CD14-positive monocyte (primary cell): ENCODE measurements at regions not wholly inside any gene's neighbourhood (a gene's known extent, or its start where the extent isn't known, plus 50 kb on each side); places are given as distances from the start of the nearest gene placed in this dataset.

Source experiments
- DNase-seq, 3 donors: peaks; one replicate each; pipeline ENCODE4 v3.0.0-alpha.2; 2011 to 2022
- H2AFZ ChIP-seq: 2 replicates; pipeline ENCODE4 v1.6.0; 2012; ENCODE audit warnings: mild to moderate bottlenecking, low read depth, low read length, inconsistent platforms; ENCODE audit not compliant: insufficient read depth, poor library complexity, severe bottlenecking
- H3K27ac ChIP-seq, 2 donors: 1 replicate in 1 of 2; 2 replicates in 1 of 2; pipeline ENCODE4 v1.5.1; 2012 to 2013; ENCODE audit warnings: low read length in 2 of 2, control low read depth in 1 of 2, inconsistent platforms in 1 of 2, low read depth in 1 of 2, mild to moderate bottlenecking in 1 of 2
- H3K27me3 ChIP-seq, 2 donors: one replicate each; pipeline versions ENCODE4 v1.6.0 to v1.6.1; 2011 to 2013; ENCODE audit warnings: low read length in 2 of 2; ENCODE audit not compliant: control insufficient read depth in 2 of 2, insufficient read depth in 2 of 2
- H3K36me3 ChIP-seq, 2 donors: replicated peaks in 1 of 2; 1 replicate in 1 of 2; 2 replicates in 1 of 2; pipeline versions ENCODE4 v1.5.1 to v1.6.1; 2012 to 2013; ENCODE audit warnings: low read length in 2 of 2, control low read depth in 1 of 2, inconsistent platforms in 1 of 2, mild to moderate bottlenecking in 1 of 2; ENCODE audit not compliant: insufficient read depth in 2 of 2, control insufficient read depth in 1 of 2
- H3K4me1 ChIP-seq, 2 donors: 1 replicate in 1 of 2; 2 replicates in 1 of 2; pipeline versions ENCODE4 v1.5.1 to v1.6.1; 2012 to 2013; ENCODE audit warnings: low read length in 2 of 2, control low read depth in 1 of 2, inconsistent platforms in 1 of 2, mild to moderate bottlenecking in 1 of 2, moderate library complexity in 1 of 2; ENCODE audit not compliant: insufficient read depth in 2 of 2, control insufficient read depth in 1 of 2
- H3K4me2 ChIP-seq: replicated peaks from 2 replicates; pipeline ENCODE3; 2012; ENCODE audit warnings: low read length, moderate library complexity, mild to moderate bottlenecking; ENCODE audit not compliant: poor library complexity, severe bottlenecking; ENCODE audit errors: extremely low read depth
- H3K4me3 ChIP-seq, 3 experiments: fragments of 200-600 bp in 1 of 3; sonication (generic) in 1 of 3; replicated peaks in 1 of 3; 1 replicate in 2 of 3; 2 replicates in 1 of 3; pipeline ENCODE4 v1.5.1; 2011 to 2013; ENCODE audit warnings: low read length in 3 of 3, mild to moderate bottlenecking in 3 of 3, control low read depth in 2 of 3, low read depth in 2 of 3, inconsistent platforms in 1 of 3, moderate library complexity in 1 of 3
- H3K79me2 ChIP-seq: 2 replicates; pipeline ENCODE4 v1.6.0; 2012; ENCODE audit warnings: mild to moderate bottlenecking, control low read depth, inconsistent platforms, low read length, moderate library complexity; ENCODE audit not compliant: insufficient read depth
- H3K9ac ChIP-seq: 2 replicates; pipeline ENCODE4 v1.6.0; 2017; ENCODE audit warnings: low read length, mild to moderate bottlenecking; ENCODE audit not compliant: insufficient read depth, poor library complexity, severe bottlenecking
- H3K9me3 ChIP-seq, 2 donors: replicated peaks in 1 of 2; 1 replicate in 1 of 2; 2 replicates in 1 of 2; pipeline versions ENCODE4 v1.5.1 to v1.6.1; 2012 to 2013; ENCODE audit warnings: low read length in 2 of 2, control low read depth in 1 of 2; ENCODE audit not compliant: control insufficient read depth in 1 of 2, insufficient read depth in 1 of 2
- H4K20me1 ChIP-seq: 2 replicates; pipeline ENCODE4 v1.6.0; 2012; ENCODE audit warnings: mild to moderate bottlenecking, low read length, control low read depth, moderate library complexity; ENCODE audit not compliant: insufficient read depth
- H3K27ac Mint-ChIP-seq, 7 donors: one replicate each; pipeline ENCODE4 v1.8.0; 2020; ENCODE audit warnings: mild to moderate bottlenecking in 7 of 7, mixed read lengths in 7 of 7, moderate library complexity in 6 of 7, inconsistent platforms in 2 of 7
- H3K27me3 Mint-ChIP-seq, 3 donors: one replicate each; pipeline ENCODE4 v1.8.0; 2021 to 2022; ENCODE audit warnings: low read depth in 3 of 3, mild to moderate bottlenecking in 3 of 3, mixed read lengths in 3 of 3, moderate library complexity in 3 of 3, inconsistent platforms in 1 of 3
- H3K36me3 Mint-ChIP-seq, 2 donors: one replicate each; pipeline ENCODE4 v1.8.0; 2020; ENCODE audit warnings: mixed read lengths in 2 of 2, inconsistent platforms in 1 of 2, mild to moderate bottlenecking in 1 of 2
- H3K4me1 Mint-ChIP-seq: one replicate; pipeline ENCODE4 v1.8.0; 2020; ENCODE audit warnings: mild to moderate bottlenecking, mixed read lengths
- H3K4me3 Mint-ChIP-seq, 2 donors: one replicate each; pipeline ENCODE4 v1.8.0; 2020; ENCODE audit warnings: mild to moderate bottlenecking in 2 of 2, mixed read lengths in 2 of 2, moderate library complexity in 1 of 2
- H3K9me3 Mint-ChIP-seq, 7 donors: one replicate each; pipeline ENCODE4 v1.8.0; 2020 to 2022; ENCODE audit warnings: mixed read lengths in 7 of 7, mild to moderate bottlenecking in 6 of 7, moderate library complexity in 6 of 7, inconsistent platforms in 2 of 7
- whole genome bisulfite sequencing: methylation state at CpG from one replicate; pipeline ENCODE4 v1.1.5; 2013; ENCODE audit warnings: missing lambda C conversion rate; ENCODE audit not compliant: insufficient coverage; 5-methylcytosine and 5-hydroxymethylcytosine counted together
- intact Hi-C, 2 donors: fragments of 100-400 bp; cut with micrococcal nuclease; formaldehyde crosslinking; loops; one replicate each; pipeline versions ENCODE4 v1.15.0 to v1.15.1; 2023
- TF ChIP-seq, protein P1 (sequence below): fragments of 200-600 bp; IDR thresholded peaks from one replicate; pipeline ENCODE4 v1.8.0; 2022; ENCODE audit warnings: antibody characterized with exemption, mild to moderate bottlenecking

DNA sequence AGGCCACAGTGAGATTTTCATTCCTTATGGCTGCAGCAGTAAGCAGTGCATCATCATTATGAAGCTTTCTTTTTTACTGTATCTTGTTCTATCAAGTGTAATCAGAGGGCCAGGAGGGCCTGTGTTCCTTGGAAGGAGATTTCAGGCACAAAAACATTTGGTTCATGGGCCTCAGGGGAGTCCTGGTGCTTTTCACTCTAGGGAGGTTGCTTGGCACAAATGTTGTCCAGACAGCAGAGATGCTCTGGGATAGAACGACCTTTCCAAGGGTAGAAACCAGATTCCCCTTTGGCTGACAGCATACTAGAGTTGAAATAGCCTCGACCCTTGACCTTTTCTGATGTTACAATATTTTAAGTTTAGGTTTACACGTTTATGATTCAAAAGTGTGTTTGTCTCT lies 95.3 kb upstream of the CLSTN2 start:
- no peak overlapping the region for H3K27ac Mint-ChIP-seq
- H3K4me3 Mint-ChIP-seq = no peak overlapping the region
- TF ChIP-seq, protein P1, sequence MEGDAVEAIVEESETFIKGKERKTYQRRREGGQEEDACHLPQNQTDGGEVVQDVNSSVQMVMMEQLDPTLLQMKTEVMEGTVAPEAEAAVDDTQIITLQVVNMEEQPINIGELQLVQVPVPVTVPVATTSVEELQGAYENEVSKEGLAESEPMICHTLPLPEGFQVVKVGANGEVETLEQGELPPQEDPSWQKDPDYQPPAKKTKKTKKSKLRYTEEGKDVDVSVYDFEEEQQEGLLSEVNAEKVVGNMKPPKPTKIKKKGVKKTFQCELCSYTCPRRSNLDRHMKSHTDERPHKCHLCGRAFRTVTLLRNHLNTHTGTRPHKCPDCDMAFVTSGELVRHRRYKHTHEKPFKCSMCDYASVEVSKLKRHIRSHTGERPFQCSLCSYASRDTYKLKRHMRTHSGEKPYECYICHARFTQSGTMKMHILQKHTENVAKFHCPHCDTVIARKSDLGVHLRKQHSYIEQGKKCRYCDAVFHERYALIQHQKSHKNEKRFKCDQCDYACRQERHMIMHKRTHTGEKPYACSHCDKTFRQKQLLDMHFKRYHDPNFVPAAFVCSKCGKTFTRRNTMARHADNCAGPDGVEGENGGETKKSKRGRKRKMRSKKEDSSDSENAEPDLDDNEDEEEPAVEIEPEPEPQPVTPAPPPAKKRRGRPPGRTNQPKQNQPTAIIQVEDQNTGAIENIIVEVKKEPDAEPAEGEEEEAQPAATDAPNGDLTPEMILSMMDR = no peak
- Histone ChIP-seq H3K36me3 (no peaks in the 10 kb centered on the region), H4K20me1 (no peaks in the 10 kb centered on the region), H3K4me2 (no peak overlapping the region), H2AFZ (no peak overlapping the region), H3K4me3 (no peak overlapping the region), H3K4me1 (no peaks in the 10 kb centered on the region), H3K27ac (no peak overlapping the region), H3K9me3 (no peaks in the 10 kb centered on the region), H3K9ac (no peak overlapping the region), H3K27me3 (no peaks in the 10 kb centered on the region), H3K79me2 (no peaks in the 10 kb centered on the region)
- peaks cover 2 to 7% (median 5%) of the 10 kb centered on the region in 3 donors for H3K27me3 Mint-ChIP-seq
- 61% methylated on average over 3 of the region's 3 CpGs for WGBS
- H3K36me3 Mint-ChIP-seq = no peaks in the 10 kb centered on the region
- intact Hi-C loops = no loop called here
- H3K4me1 Mint-ChIP-seq = no peaks in the 10 kb centered on the region
- peaks cover 0 to 7% (median 1%) of the 10 kb centered on the region in 7 donors for H3K9me3 Mint-ChIP-seq
- DNase-seq = no peak

DNA sequence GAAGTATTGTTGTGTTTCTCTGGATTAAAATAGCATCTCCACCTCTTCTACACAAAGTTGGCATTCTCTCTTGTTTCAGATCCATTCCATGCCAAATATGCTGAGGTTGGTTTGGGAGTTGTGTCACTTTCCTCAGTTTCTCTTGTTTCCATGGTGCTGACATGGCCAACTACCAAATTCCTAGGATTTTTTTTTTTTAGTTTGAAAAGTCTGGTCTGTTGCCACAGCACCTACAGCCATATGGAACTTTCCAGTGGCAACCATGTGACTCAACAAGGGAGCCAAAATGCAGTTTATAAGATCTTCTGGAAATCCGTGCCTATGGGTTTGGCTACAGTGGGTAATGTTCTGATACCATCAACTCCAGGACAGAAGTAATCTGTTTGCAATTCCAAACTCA lies 96.0 kb upstream of the CLSTN2 start:
- H2AFZ ChIP-seq = no peak overlapping the region
- no CpG with 5 or more reads among the region's 1 CpG for WGBS
- no peak overlapping the region for H3K4me3 ChIP-seq
- Mint-ChIP-seq H3K9me3 (peaks cover 0 to 3% (median 1%) of the 10 kb centered on the region in 7 donors), H3K27me3 (peaks cover 2 to 7% (median 5%) of the 10 kb centered on the region in 3 donors), H3K36me3 (no peaks in the 10 kb centered on the region), H3K27ac (no peak overlapping the region), H3K4me1 (no peaks in the 10 kb centered on the region), H3K4me3 (no peak overlapping the region)
- H3K4me1 ChIP-seq = no peaks in the 10 kb centered on the region
- no peaks in the 10 kb centered on the region for H3K36me3 ChIP-seq
- TF ChIP-seq, protein P1 = no peak
- no peak overlapping the region for H3K27ac ChIP-seq
- H3K9me3 ChIP-seq = no peaks in the 10 kb centered on the region
- intact Hi-C loops = no loop called here
- H4K20me1 ChIP-seq = no peaks in the 10 kb centered on the region
- DNase-seq = no peak
- no peaks in the 10 kb centered on the region for H3K79me2 ChIP-seq
- H3K4me2 ChIP-seq = no peak overlapping the region
- H3K9ac ChIP-seq = no peak overlapping the region
- H3K27me3 ChIP-seq = no peaks in the 10 kb centered on the region
